ENCODE measurements at regions not wholly inside any gene's neighbourhood (a gene's known extent, or its start where the extent isn't known, plus 50 kb on each side); places are given as distances from the start of the nearest gene placed in this dataset.

- TF ChIP-seq KLF8 (tag by site-specific recombination; IDR thresholded peaks at IDR 0.05) (no peak), ZBTB44 (tag by site-specific recombination; IDR thresholded peaks at IDR 0.05) (no peak), PRDM4 (tag by site-specific recombination; IDR thresholded peaks at IDR 0.05) (no peak), ZNF23 (tag by site-specific recombination; IDR thresholded peaks at IDR 0.05; ENCODE audit: borderline replicate concordance) (no peak), CTCF (tag by site-specific recombination; IDR thresholded peaks at IDR 0.05) (no peak), ZNF501 (tag by site-specific recombination; IDR thresholded peaks at IDR 0.05) (no peak), ZBTB8A (tag by site-specific recombination; IDR thresholded peaks at IDR 0.05) (no peak), ZNF274 (IDR thresholded peaks at IDR 0.05; ENCODE audit: low read length) (no peak), ZNF274 (tag by site-specific recombination; IDR thresholded peaks at IDR 0.05; ENCODE audit: borderline replicate concordance) (no peak), ZNF362 (tag by site-specific recombination; IDR thresholded peaks at IDR 0.05) (no peak), ZNF121 (tag by site-specific recombination; IDR thresholded peaks at IDR 0.05) (no peak), OVOL3 (tag by site-specific recombination; IDR thresholded peaks at IDR 0.05) (no peak), ZNF792 (tag by site-specific recombination; IDR thresholded peaks at IDR 0.05) (no peak), ZNF140 (tag by site-specific recombination; IDR thresholded peaks at IDR 0.05) (no peak), ZNF335 (tag by site-specific recombination; conservative IDR thresholded peaks at IDR 0.05) (no peak)
Measured at GRCh38 chr9:89902450-89903140, 297.8 kb downstream of the GADD45G start.
